ENCODE measurements at regions not wholly inside any gene's neighbourhood (a gene's known extent, or its start where the extent isn't known, plus 50 kb on each side); places are given as distances from the start of the nearest gene placed in this dataset.

DNA sequence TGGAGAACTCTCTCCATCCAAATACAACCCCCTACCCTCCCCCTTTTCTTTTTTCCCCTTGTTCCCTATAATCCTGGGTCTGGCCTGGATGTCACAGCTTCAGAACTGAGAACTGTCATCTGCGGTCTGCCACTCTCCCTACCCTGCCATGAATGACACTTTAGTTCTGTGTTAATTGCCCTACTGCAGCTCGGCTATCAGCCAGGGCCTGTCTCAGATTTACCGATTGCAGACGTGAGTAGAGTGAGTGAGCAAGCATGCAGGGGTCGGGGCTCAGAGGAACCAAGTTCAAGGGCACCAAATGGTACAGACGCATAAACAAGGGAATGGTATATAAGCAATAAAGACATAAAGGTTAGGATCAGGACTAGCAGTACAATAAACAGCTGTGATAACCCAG, 967.8 kb downstream of the BCL11A start:
- peaks cover 12% of the 10 kb centered on the region; the same call in 1 of the 2 replicates for H3K4me1 ChIP-seq (ENCODE audit: low read length)

GRCh38 chr2:59584958-59585357, 968.5 kb downstream of the BCL11A start:
- Histone ChIP-seq H3K36me3 (replicated peaks; ENCODE audit: low read depth, low read length) (no peaks in the 10 kb centered on the region), H3K4me1 (ENCODE audit: low read length) (peaks cover 12% of the 10 kb centered on the region; the same call in 1 of the 2 replicates), H3K9me3 (ENCODE audit: insufficient read depth, low read length) (no peaks in the 10 kb centered on the region), H3K4me3 (ENCODE audit: low read length) (no peak overlapping the region), H2AFZ (ENCODE audit: low read depth, low read length) (peak overlapping the region; percentile 59; the same call in 1 of the 2 replicates), H3K4me2 (ENCODE audit: low read length) (no peak overlapping the region), H3K79me2 (ENCODE audit: low read length) (no peaks in the 10 kb centered on the region), H4K20me1 (ENCODE audit: insufficient read depth, low read length) (no peaks in the 10 kb centered on the region), H3K27ac (ENCODE audit: low read length) (no peak overlapping the region), H3K27me3 (ENCODE audit: low read depth, low read length) (no peaks in the 10 kb centered on the region), H3K9ac (ENCODE audit: low read length) (no peak overlapping the region)
- TF ChIP-seq EZH2phosphoT487 (IDR thresholded peaks at IDR 0.05; ENCODE audit: low read depth) (no peak), CTCF (IDR thresholded peaks at IDR 0.05; ENCODE audit: low read depth, low read length) (peak; percentile 84)

More for the DNA sequence above, 967.8 kb downstream of the BCL11A start:
- no peaks in the 10 kb centered on the region for H3K27me3 ChIP-seq (ENCODE audit: low read depth, low read length)
- no peak for TF ChIP-seq EZH2phosphoT487 (IDR thresholded peaks at IDR 0.05; ENCODE audit: low read depth)
- TF ChIP-seq CTCF (IDR thresholded peaks at IDR 0.05; ENCODE audit: low read depth, low read length): no peak
- no peaks in the 10 kb centered on the region for H3K36me3 ChIP-seq (replicated peaks; ENCODE audit: low read depth, low read length)
- H3K4me2 ChIP-seq (ENCODE audit: low read length): no peak overlapping the region
- H3K79me2 ChIP-seq (ENCODE audit: low read length): no peaks in the 10 kb centered on the region
- H3K9ac ChIP-seq (ENCODE audit: low read length): no peak overlapping the region
- H3K9me3 ChIP-seq (ENCODE audit: insufficient read depth, low read length): no peaks in the 10 kb centered on the region
- no peak overlapping the region for H2AFZ ChIP-seq (ENCODE audit: low read depth, low read length)
- no peak overlapping the region for H3K4me3 ChIP-seq (ENCODE audit: low read length)
- no peak overlapping the region for H3K27ac ChIP-seq (ENCODE audit: low read length)
- no peaks in the 10 kb centered on the region for H4K20me1 ChIP-seq (ENCODE audit: insufficient read depth, low read length)

DNA sequence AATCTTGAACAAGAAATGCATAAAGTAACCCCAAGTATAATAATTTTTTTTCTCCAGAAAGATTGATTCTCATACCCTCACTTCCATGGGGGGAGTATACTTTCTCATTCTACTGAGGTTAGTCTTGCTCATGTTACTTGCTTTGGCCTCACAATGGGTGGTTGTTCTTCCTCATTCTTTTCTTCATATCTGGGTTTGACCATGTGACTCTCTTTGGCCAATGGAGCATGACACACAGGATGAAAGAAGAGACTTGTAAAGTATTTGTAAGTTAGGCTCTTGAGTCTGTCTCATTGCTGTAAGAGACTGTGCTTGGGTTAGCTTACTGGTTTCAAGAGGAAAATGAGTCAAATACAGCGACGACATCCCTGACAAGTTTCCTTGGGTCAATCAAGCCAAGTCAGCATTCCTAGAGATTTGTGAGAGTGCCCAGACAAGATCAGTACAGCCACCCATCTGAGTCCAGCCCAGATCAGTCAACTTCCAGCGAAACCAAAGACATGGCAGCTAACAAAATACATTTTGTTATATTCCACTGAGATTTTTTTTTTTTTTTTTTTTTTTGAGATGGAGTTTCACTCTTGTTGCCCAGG, 970.2 kb downstream of the BCL11A start:
- Histone ChIP-seq H3K4me3 (ENCODE audit: low read length) (no peak overlapping the region), H2AFZ (ENCODE audit: low read depth, low read length) (no peak overlapping the region), H3K4me2 (ENCODE audit: low read length) (no peak overlapping the region), H3K9ac (ENCODE audit: low read length) (no peak overlapping the region), H3K4me1 (ENCODE audit: low read length) (peaks cover 12% of the 10 kb centered on the region; the same call in 1 of the 2 replicates), H3K79me2 (ENCODE audit: low read length) (no peaks in the 10 kb centered on the region), H3K27ac (ENCODE audit: low read length) (no peak overlapping the region), H3K27me3 (ENCODE audit: low read depth, low read length) (no peaks in the 10 kb centered on the region), H4K20me1 (ENCODE audit: insufficient read depth, low read length) (no peaks in the 10 kb centered on the region), H3K36me3 (replicated peaks; ENCODE audit: low read depth, low read length) (no peaks in the 10 kb centered on the region), H3K9me3 (ENCODE audit: insufficient read depth, low read length) (no peaks in the 10 kb centered on the region)
- TF ChIP-seq EZH2phosphoT487 (IDR thresholded peaks at IDR 0.05; ENCODE audit: low read depth): no peak
- TF ChIP-seq CTCF (IDR thresholded peaks at IDR 0.05; ENCODE audit: low read depth, low read length): no peak

DNA sequence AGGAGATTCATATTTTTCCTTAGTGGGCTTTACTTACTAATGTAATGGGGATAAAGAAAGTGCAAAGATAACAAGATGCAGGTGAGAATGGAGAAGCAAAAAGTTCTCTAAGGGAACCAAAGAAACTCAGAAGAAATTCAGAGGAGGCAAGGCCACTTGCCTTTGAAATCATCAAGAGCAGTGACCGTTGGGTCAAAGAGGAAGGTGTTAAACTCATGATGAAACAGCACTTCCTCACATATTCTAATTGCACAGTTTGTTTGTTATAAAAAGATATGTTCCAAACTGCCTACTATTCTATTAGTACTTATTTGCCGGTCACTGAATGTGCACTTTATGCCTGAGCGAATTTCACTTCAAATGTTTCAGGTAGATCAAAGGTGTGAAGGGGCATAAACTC, 975.1 kb downstream of the BCL11A start:
- TF ChIP-seq EZH2phosphoT487 (IDR thresholded peaks at IDR 0.05; ENCODE audit: low read depth): no peak
- TF ChIP-seq CTCF (IDR thresholded peaks at IDR 0.05; ENCODE audit: low read depth, low read length): no peak
- H3K4me2 ChIP-seq (ENCODE audit: low read length): no peak overlapping the region

More for the DNA sequence above, 975.1 kb downstream of the BCL11A start:
- no peaks in the 10 kb centered on the region for H3K79me2 ChIP-seq (ENCODE audit: low read length)
- H3K4me3 ChIP-seq (ENCODE audit: low read length): no peak overlapping the region
- no peaks in the 10 kb centered on the region for H3K27me3 ChIP-seq (ENCODE audit: low read depth, low read length)
- peaks cover 4% of the 10 kb centered on the region; the same call in 1 of the 2 replicates for H3K4me1 ChIP-seq (ENCODE audit: low read length)
- no peak overlapping the region for H3K27ac ChIP-seq (ENCODE audit: low read length)
- no peaks in the 10 kb centered on the region for H3K36me3 ChIP-seq (replicated peaks; ENCODE audit: low read depth, low read length)
- H3K9me3 ChIP-seq (ENCODE audit: insufficient read depth, low read length): no peaks in the 10 kb centered on the region
- no peak overlapping the region for H3K9ac ChIP-seq (ENCODE audit: low read length)
- no peaks in the 10 kb centered on the region for H4K20me1 ChIP-seq (ENCODE audit: insufficient read depth, low read length)
- no peak overlapping the region for H2AFZ ChIP-seq (ENCODE audit: low read depth, low read length)

Data from OCI-LY3 (cell line).